ENCODE measurements at regions not wholly inside any gene's neighbourhood (a gene's known extent, or its start where the extent isn't known, plus 50 kb on each side); places are given as distances from the start of the nearest gene placed in this dataset.

GRCh38 chr1:29860681-29861080 lies 624.4 kb downstream of the PTPRU start:
- H3K9me3 Mint-ChIP-seq, result peaks cover 4% of the 10 kb centered on the region
- peaks cover 33% of the 10 kb centered on the region for H3K27me3 Mint-ChIP-seq (ENCODE audit: low read depth)
- H3K27ac Mint-ChIP-seq, result no peak overlapping the region
- no peaks in the 10 kb centered on the region for H3K36me3 Mint-ChIP-seq (ENCODE audit: low read depth)
- no peak overlapping the region for H3K4me3 Mint-ChIP-seq
- TF ChIP-seq CTCF (IDR thresholded peaks at IDR 0.05; ENCODE audit: unreplicated experiment in 3 of 3), result no peak
- peaks cover 20% of the 10 kb centered on the region for H3K4me1 Mint-ChIP-seq

- Mint-ChIP-seq H3K27ac (no peak overlapping the region), H3K4me1 (peaks cover 24% of the 10 kb centered on the region), H3K27me3 (ENCODE audit: low read depth) (peaks cover 40% of the 10 kb centered on the region), H3K36me3 (ENCODE audit: low read depth) (no peaks in the 10 kb centered on the region), H3K9me3 (peaks cover 4% of the 10 kb centered on the region), H3K4me3 (no peak overlapping the region)
- no peak for TF ChIP-seq CTCF (IDR thresholded peaks at IDR 0.05; ENCODE audit: unreplicated experiment in 3 of 3)
Measured at GRCh38 chr1:29860056-29860455, 623.7 kb downstream of the PTPRU start.

GRCh38 chr1:29859126-29859525 lies 622.8 kb downstream of the PTPRU start:
- Mint-ChIP-seq H3K27me3 (ENCODE audit: low read depth) (peaks cover 46% of the 10 kb centered on the region), H3K4me3 (no peak overlapping the region), H3K4me1 (peaks cover 22% of the 10 kb centered on the region), H3K36me3 (ENCODE audit: low read depth) (no peaks in the 10 kb centered on the region), H3K27ac (peak overlapping the region in 1 of 3 experiments; percentile 61), H3K9me3 (peaks cover 4% of the 10 kb centered on the region)
- no peak for TF ChIP-seq CTCF (IDR thresholded peaks at IDR 0.05; ENCODE audit: unreplicated experiment in 3 of 3)

- TF ChIP-seq CTCF (IDR thresholded peaks at IDR 0.05; ENCODE audit: unreplicated experiment in 3 of 3), result no peak
- no peak overlapping the region for H3K4me3 Mint-ChIP-seq
- peaks cover 22% of the 10 kb centered on the region for H3K4me1 Mint-ChIP-seq
- H3K27ac Mint-ChIP-seq, result peak overlapping the region in 2 of 3 experiments; percentile 59 to 61
- no peaks in the 10 kb centered on the region for H3K36me3 Mint-ChIP-seq (ENCODE audit: low read depth)
- H3K9me3 Mint-ChIP-seq, result peaks cover 4% of the 10 kb centered on the region
- H3K27me3 Mint-ChIP-seq (ENCODE audit: low read depth), result peaks cover 46% of the 10 kb centered on the region
Measured at GRCh38 chr1:29858646-29859045, 622.3 kb downstream of the PTPRU start.

- H3K9me3 Mint-ChIP-seq, result peaks cover 4% of the 10 kb centered on the region
- TF ChIP-seq CTCF (IDR thresholded peaks at IDR 0.05; ENCODE audit: unreplicated experiment in 3 of 3), result no peak
- no peaks in the 10 kb centered on the region for H3K36me3 Mint-ChIP-seq (ENCODE audit: low read depth)
- peak overlapping the region in 1 of 3 experiments; percentile 69 for H3K27ac Mint-ChIP-seq
- peaks cover 46% of the 10 kb centered on the region for H3K27me3 Mint-ChIP-seq (ENCODE audit: low read depth)
- H3K4me1 Mint-ChIP-seq, result peaks cover 27% of the 10 kb centered on the region
- H3K4me3 Mint-ChIP-seq, result no peak overlapping the region
Measured at GRCh38 chr1:29856340-29857114, 620.2 kb downstream of the PTPRU start.
